WTC11 (cell line): ENCODE measurements at regions not wholly inside any gene's neighbourhood (a gene's known extent, or its start where the extent isn't known, plus 50 kb on each side); places are given as distances from the start of the nearest gene placed in this dataset.
"Not testable (repeated sequence)": the region's sequence is repeated elsewhere in the genome, so short reads cannot be mapped to it uniquely, and the experiment has no call there.

Experiments used
- ATAC-seq: fragments of 200-7000 bp; cut with Tn5 transposase; 2 replicates; pipeline ENCODE4 v1.10.0; 2021; ENCODE audit warnings: mild to moderate bottlenecking, moderate library complexity
- CTCF ChIA-PET: fragments of 300-600 bp; sonication (Branson Sonifier 250); formaldehyde crosslinking; loops from one replicate; lab custom pipeline; 2021; ENCODE audit warnings: antibody characterized with exemption; lab: Charles Lee
- POLR2A ChIA-PET: fragments of 350-600 bp; sonication (Branson Sonifier 250); formaldehyde crosslinking; loops from one replicate; lab custom pipeline; 2021; ENCODE audit warnings: antibody characterized with exemption; lab: Charles Lee
- DNase-seq: peaks from one replicate; pipeline ENCODE4 v3.0.0; 2021; ENCODE audit warnings: low spot score
- H3K27ac Mint-ChIP-seq: 2 replicates; pipeline ENCODE4 v1.8.0; 2021; ENCODE audit warnings: mixed read lengths
- H3K27me3 Mint-ChIP-seq: 2 replicates; pipeline ENCODE4 v1.8.0; 2021; ENCODE audit warnings: low read depth, mild to moderate bottlenecking, moderate library complexity, mixed read lengths
- H3K36me3 Mint-ChIP-seq: 2 replicates; pipeline ENCODE4 v1.8.0; 2021; ENCODE audit warnings: mixed read lengths
- H3K4me1 Mint-ChIP-seq: 2 replicates; pipeline ENCODE4 v1.8.0; 2022; ENCODE audit warnings: mixed read lengths
- H3K4me3 Mint-ChIP-seq: 2 replicates; pipeline ENCODE4 v1.8.0; 2021; ENCODE audit warnings: mild to moderate bottlenecking, moderate library complexity, mixed read lengths
- H3K9me3 Mint-ChIP-seq: 2 replicates; pipeline ENCODE4 v1.8.0; 2021; ENCODE audit warnings: mixed read lengths
- HMGA2 ChIP-seq: fragments of 250-450 bp; sonication (Bioruptor Pico); IDR thresholded peaks from 2 replicates; pipeline ENCODE4 v1.4.0; 2021; ENCODE audit warnings: mild to moderate bottlenecking, moderate library complexity

DNA sequence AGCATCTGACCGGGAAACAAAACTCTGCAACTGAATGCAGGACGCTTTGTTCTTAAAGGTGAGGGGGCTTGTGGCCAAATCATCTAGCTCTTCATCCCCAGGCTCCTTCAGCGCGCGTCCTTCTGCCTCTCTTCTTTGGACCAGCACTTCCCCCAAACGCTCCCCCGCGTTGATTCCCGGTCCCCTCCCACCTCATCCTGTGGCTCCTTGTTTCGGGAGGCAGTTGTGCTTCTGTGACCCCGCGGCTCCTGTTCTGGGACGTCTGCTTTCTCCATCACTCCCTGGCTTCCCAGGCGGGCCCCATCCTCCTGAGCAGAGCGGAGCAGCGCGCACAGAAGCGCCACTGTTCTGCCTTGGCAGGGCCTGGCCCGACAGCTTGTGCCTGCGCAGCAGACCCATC, 109.7 kb upstream of the ZNG1E start:
- DNase-seq, H3K4me1 Mint-ChIP-seq, H3K4me3 Mint-ChIP-seq, H3K9me3 Mint-ChIP-seq, CTCF ChIA-PET, H3K27ac Mint-ChIP-seq, ATAC-seq, POLR2A ChIA-PET, H3K36me3 Mint-ChIP-seq, H3K27me3 Mint-ChIP-seq: not testable (repeated sequence)

DNA sequence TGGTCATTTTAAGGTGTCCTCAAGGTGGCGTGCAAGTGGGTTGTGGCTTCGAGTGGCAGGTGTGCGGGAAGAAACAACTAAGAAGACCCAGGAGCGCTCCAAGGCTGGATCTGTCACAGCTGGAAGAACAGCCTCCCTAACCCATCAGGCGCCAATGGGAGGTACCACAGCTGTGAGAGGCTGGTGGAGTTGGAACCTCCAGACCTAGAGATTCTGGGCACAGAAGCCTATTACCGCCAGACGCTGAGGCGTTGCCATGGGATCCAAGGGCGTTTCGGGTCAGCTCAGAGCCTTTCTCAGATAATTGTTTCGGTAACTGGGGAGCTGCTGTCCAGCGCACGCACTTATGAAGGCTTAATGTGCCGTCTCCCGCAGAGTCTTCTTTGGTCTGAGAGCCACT, 156.7 kb upstream of the ZNG1E start:
- CTCF ChIA-PET, H3K4me1 Mint-ChIP-seq, H3K27ac Mint-ChIP-seq, POLR2A ChIA-PET, ATAC-seq, DNase-seq, H3K9me3 Mint-ChIP-seq, H3K27me3 Mint-ChIP-seq, H3K36me3 Mint-ChIP-seq, H3K4me3 Mint-ChIP-seq: not testable (repeated sequence)

DNA sequence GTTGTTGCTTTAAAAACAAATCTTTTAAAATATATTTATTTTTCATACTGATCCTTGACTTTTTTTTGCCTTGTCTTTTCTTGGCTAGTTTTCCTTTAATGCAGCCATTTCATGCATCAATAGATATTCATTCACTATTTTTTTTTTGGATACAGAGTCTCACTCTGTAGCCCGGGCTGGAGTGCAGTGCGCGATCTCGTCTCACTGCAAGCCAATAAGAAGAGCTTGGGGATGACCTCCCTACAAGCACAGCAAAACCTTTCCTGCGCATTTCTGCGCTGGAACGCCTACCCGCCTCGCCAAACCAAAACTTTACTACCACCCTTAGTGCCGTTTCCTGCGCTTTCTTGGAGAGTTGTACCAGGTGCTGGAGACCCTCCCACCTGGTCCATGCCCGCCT, 161.3 kb upstream of the ZNG1E start:
- H3K9me3 Mint-ChIP-seq, POLR2A ChIA-PET, H3K4me1 Mint-ChIP-seq, DNase-seq, CTCF ChIA-PET, H3K27me3 Mint-ChIP-seq, H3K27ac Mint-ChIP-seq, H3K4me3 Mint-ChIP-seq, ATAC-seq: not testable (repeated sequence)
- peaks cover 11% of the 10 kb centered on the region for H3K36me3 Mint-ChIP-seq

DNA sequence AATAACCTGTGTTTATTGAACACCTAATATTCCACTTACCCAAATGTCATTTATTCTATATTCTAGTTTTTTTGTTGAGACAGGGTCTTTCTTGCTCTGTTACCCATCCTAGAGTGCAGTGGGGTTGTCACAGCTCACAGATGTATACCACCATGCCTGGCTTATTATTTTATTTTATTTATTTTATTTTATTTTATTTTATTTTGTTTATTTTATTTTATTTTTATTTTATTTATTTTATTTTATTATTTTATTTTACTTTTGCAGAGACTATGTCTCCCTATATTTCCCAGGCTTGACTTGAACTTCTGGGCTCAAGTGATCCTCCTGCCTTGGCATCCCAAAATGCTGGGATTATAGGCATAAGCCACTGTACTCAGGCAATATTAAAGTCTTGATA, 167.8 kb upstream of the ZNG1E start:
- H3K27me3 Mint-ChIP-seq, ATAC-seq, POLR2A ChIA-PET, H3K4me3 Mint-ChIP-seq, H3K4me1 Mint-ChIP-seq, H3K9me3 Mint-ChIP-seq, H3K27ac Mint-ChIP-seq, H3K36me3 Mint-ChIP-seq, CTCF ChIA-PET, DNase-seq: not testable (repeated sequence)
- TF ChIP-seq HMGA2 = peak; percentile 96

DNA sequence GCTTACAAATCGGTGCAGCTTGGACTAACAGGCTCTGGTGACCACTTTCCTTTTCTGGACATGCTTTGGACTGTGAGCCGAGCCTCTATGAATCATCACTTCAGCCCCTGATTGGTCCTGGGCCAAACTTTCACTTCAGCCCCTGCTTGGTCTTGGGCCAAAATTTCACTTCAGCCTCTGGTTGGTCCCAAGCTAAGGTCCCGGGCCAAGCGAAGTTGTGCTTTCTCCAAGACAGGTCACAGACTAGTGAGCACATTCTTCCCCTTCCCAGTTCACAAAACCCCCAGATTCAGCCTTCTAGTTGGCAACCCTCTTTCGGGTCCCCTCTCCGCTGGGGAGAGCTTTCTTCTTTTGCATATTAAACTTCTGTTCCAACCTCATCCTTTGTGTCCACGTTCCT, 171.0 kb upstream of the ZNG1E start:
- POLR2A ChIA-PET, H3K4me3 Mint-ChIP-seq, H3K9me3 Mint-ChIP-seq, ATAC-seq, H3K36me3 Mint-ChIP-seq, H3K4me1 Mint-ChIP-seq, DNase-seq, H3K27ac Mint-ChIP-seq, CTCF ChIA-PET, H3K27me3 Mint-ChIP-seq: not testable (repeated sequence)

DNA sequence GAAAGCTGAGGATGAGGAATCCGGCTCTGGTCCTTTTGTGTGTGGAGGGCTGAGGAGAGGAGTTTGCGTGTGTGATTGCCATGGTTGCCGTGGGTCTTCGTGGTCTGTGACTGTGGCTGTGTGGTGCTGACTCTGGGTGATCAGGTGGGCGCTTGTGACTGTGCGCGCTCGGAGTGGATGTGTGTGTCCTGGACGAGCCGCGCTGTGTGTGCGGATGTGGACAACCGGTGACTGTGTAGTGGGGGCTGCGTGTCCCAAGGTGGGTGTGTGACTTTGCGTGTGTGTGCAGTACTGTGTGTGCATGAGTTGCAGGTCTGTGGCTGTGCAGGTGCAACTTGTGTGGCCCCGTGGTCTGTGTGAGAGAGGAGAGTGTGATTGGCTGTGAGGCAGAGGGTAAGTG, 172.0 kb upstream of the ZNG1E start:
- H3K9me3 Mint-ChIP-seq, H3K36me3 Mint-ChIP-seq, H3K4me1 Mint-ChIP-seq, H3K4me3 Mint-ChIP-seq, DNase-seq, CTCF ChIA-PET, POLR2A ChIA-PET, H3K27me3 Mint-ChIP-seq, H3K27ac Mint-ChIP-seq, ATAC-seq: not testable (repeated sequence)

DNA sequence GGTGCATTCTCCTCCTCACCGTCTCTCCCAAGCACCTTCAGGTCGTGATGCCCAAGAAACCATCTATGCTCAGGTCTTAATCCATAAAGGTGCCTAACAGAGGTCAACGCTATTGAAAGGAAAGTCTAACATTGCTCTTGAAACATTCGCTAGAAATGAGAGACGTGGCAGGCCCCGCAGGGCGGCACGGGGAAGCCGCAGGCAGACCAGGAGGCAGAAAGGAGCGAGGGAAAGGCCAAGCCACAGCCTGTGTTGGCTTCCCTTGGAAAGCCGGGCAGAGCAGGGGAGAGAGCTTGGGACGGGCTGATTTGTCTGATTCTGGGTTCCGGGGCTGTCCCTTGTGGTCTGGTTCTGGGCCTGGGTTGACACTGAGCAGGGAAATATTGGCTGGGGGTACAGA, 192.8 kb upstream of the ZNG1E start:
- CTCF ChIA-PET, ATAC-seq: not testable (repeated sequence)

DNA sequence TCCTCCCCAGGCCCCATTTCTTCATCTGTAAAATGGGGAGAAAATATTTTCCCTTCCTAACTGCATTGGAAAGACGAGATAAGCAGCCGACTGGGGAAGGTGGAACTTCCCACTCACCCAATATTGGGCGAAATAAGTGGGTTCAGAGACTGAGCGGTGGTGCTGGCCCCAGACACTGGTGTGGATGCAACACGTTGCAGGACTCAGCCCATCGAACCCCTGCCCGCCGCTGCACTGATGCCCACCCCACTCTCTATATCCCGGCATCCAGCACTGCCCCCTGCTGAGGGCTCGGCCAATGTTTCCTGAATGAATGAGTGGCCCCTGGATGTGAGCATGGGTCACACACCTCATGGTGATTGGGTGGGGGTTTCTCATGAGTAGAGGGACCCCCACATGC, 194.4 kb upstream of the ZNG1E start:
- ATAC-seq, H3K4me1 Mint-ChIP-seq: not testable (repeated sequence)
- peaks cover 14% of the 10 kb centered on the region for H3K9me3 Mint-ChIP-seq

More for the DNA sequence above, 192.8 kb upstream of the ZNG1E start:
- DNase-seq, H3K4me1 Mint-ChIP-seq, H3K27ac Mint-ChIP-seq, H3K27me3 Mint-ChIP-seq, POLR2A ChIA-PET, H3K4me3 Mint-ChIP-seq: not testable (repeated sequence)
- Mint-ChIP-seq H3K36me3 (peaks cover 17% of the 10 kb centered on the region), H3K9me3 (peaks cover 14% of the 10 kb centered on the region)

DNA sequence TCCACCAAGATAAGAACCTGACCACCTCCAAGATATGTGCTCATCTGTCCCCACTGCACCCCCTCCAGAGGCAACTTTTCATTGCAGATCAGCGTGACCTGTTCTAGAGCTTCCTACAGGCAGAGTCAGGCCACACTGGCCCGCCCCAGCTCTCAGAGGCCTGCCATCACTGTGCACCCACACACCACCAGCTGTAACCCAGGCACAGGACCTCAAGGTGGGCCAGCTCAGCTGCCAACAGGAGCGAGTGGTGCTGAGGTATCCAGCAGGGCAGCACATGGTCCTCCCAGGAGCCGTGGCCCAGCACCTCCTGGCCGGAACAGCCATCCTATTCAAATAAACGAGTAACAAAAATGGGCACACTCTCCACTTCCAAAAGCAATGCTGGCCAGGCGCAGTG, 189.9 kb upstream of the FOXD4L5 start:
- H3K27ac Mint-ChIP-seq, H3K4me3 Mint-ChIP-seq, ATAC-seq, H3K4me1 Mint-ChIP-seq, H3K9me3 Mint-ChIP-seq, POLR2A ChIA-PET, H3K27me3 Mint-ChIP-seq, CTCF ChIA-PET, DNase-seq: not testable (repeated sequence)
- H3K36me3 Mint-ChIP-seq = peaks cover 26% of the 10 kb centered on the region

More for the DNA sequence above, 194.4 kb upstream of the ZNG1E start:
- H3K36me3 Mint-ChIP-seq = peaks cover 17% of the 10 kb centered on the region
- H3K4me3 Mint-ChIP-seq, CTCF ChIA-PET, DNase-seq, H3K27me3 Mint-ChIP-seq, POLR2A ChIA-PET, H3K27ac Mint-ChIP-seq: not testable (repeated sequence)

DNA sequence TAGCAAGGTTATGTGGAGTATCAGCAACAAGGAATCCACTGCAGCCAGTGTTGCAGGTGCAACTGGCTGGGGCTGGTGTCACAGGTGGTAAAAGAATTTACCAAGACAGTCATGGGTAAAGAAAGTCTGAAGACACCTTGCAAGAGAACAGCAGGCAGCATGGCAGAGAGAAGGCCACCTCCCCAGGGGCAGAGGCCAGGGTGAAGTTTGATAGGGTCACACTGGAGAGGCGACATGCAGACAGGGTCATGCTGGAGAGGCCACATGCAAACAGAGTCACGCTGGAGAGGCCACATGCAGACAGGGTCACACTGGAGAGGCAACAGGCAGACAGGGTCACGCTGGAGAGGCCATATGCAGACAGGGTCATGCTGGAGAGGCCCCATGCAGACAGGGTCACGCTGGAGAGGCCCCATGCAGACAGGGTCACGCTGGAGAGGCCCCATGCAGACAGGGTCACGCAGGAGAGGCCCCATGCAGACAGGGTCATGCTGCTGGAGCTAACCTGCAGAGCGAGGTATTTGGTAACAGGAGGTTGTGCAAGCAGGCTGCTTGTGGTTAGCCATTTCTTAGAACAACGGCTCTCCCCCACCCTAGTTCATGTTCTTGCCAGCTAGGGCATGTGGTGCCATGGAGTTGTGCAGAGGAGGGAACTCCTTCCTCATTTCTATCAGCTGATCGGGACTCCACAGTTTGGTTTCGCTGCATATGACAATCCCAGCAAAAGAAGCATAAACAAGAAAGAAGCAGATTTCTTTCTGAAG, 188.2 kb upstream of the FOXD4L5 start:
- H3K27ac Mint-ChIP-seq, POLR2A ChIA-PET, H3K9me3 Mint-ChIP-seq, ATAC-seq, CTCF ChIA-PET, H3K4me3 Mint-ChIP-seq, H3K27me3 Mint-ChIP-seq, DNase-seq, H3K4me1 Mint-ChIP-seq: not testable (repeated sequence)
- peaks cover 34% of the 10 kb centered on the region for H3K36me3 Mint-ChIP-seq

DNA sequence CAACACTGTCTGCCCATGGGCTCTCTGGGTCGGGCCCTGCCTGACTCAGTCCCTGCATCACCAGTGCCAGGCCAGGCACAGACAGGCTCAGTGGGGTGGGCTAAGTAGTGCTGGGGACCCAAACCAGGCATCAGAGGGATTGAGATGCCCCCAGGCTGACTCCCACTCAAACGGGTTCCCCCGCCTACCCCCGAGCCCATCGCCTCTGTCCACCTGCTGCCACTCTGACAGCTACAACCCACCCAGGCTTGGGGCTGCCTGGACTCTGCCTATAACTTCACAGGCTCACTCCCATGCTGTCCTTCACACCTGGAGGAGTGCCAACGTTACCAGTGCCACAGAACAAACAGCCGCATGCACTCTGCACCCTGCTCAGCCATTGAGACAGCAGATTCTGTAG, 186.1 kb upstream of the FOXD4L5 start:
- H3K4me3 Mint-ChIP-seq, ATAC-seq, H3K27me3 Mint-ChIP-seq, DNase-seq, H3K4me1 Mint-ChIP-seq, CTCF ChIA-PET, H3K27ac Mint-ChIP-seq, POLR2A ChIA-PET: not testable (repeated sequence)
- Mint-ChIP-seq H3K36me3 (peaks cover 37% of the 10 kb centered on the region), H3K9me3 (peaks cover 12% of the 10 kb centered on the region)

DNA sequence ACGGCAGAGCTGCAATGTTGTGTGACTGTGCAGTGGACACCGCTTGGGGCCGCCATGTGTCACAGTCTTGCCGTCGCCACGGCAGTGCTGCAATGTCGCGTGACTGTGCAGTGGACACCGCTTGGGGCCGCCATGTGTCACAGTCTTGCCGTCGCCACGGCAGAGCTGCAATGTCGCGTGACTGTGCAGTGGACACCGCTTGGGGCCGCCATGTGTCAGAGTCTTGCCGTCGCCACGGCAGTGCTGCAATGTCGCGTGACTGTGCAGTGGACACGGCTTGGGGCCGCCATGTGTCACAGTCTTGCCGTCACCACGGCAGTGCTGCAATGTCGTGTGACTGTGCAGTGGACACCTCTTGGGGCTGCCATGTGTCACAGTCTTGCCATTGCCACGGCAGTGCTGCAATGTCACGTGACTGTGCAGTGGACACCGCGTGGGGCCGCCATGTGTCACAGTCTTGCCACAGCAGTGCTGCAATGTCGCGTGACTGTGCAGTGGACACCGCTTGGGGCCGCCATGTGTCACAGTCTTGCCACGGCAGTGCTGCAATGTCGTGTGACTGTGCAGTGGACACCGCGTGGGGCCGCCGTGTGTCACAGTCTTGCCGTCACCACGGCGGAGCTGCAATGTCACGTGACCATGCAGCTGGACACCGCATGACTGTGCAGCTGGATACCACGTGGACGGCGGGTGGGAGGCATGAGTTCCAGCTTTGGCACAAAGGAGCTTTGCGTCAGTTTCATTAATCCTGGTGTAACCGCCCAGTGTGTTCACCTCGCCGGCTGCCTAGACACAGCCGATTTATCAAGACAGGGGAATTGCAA, 182.1 kb upstream of the FOXD4L5 start:
- peaks cover 45% of the 10 kb centered on the region for H3K9me3 Mint-ChIP-seq
- POLR2A ChIA-PET, H3K4me1 Mint-ChIP-seq, ATAC-seq, H3K27ac Mint-ChIP-seq, H3K4me3 Mint-ChIP-seq, DNase-seq, CTCF ChIA-PET: not testable (repeated sequence)
- H3K27me3 Mint-ChIP-seq = peaks cover 17% of the 10 kb centered on the region
- peaks cover 59% of the 10 kb centered on the region for H3K36me3 Mint-ChIP-seq
